Putamen (tissue), 1 donor: ENCODE measurements at regions not wholly inside any gene's neighbourhood (a gene's known extent, or its start where the extent isn't known, plus 50 kb on each side); places are given as distances from the start of the nearest gene placed in this dataset.

ENCODE experiments used
- DNase-seq: peaks from one replicate; pipeline ENCODE4 v3.0.0-alpha.2; 2016; ENCODE audit warnings: low spot score

DNA sequence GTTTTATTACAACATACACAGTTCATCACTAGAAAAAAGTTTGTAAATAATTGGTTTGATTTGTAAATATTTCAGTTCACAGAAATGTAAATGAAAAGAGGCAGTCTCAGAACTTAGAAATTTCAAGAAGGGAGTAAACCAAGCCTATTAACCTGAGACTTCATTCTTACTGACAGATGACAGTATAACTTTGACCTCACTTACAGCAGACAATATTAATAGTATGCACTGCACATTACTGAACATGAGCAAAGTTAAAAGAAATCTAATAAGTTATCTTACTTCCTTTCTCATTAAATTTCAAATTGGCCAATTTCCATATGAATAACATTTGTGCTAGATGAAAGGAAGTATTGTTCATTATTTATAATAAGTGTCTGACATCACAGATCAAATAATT lies 235.8 kb downstream of the SLC6A15 start:
- no peak for DNase-seq

DNA sequence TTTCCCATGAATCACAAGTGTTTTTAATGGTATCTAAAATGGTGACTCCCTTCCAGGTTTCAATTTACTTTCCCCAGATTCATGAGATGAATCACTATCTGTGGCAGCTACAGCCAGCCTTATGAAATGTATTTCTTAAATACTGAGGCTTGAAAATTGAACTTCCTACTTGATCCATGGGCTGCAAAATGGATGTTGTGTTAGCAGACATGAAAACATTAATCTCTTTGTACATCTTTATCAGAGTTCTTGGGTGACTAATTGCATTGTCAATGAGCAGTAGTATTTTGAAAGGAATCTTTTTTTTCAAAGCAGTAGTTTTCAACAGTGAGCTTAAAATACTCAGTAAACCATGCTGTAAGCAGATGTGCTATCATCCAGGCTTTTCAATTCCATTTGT lies 250.8 kb downstream of the SLC6A15 start:
- DNase-seq = no peak

GRCh38 chr12:84660139-84660538 lies 252.5 kb downstream of the SLC6A15 start:
- no peak for DNase-seq

- no peak for DNase-seq
Measured at GRCh38 chr12:84658877-84659276, 253.7 kb downstream of the SLC6A15 start.

GRCh38 chr12:84656705-84657104 lies 255.9 kb downstream of the SLC6A15 start:
- no peak for DNase-seq

GRCh38 chr12:84653482-84653881 lies 259.1 kb downstream of the SLC6A15 start:
- no peak for DNase-seq

GRCh38 chr12:84648425-84648824 lies 264.2 kb downstream of the SLC6A15 start:
- no peak for DNase-seq

GRCh38 chr12:84644908-84645307 lies 267.7 kb downstream of the SLC6A15 start:
- no peak for DNase-seq

GRCh38 chr12:84643993-84644392 lies 268.6 kb downstream of the SLC6A15 start:
- no peak for DNase-seq

- DNase-seq = no peak
Measured at GRCh38 chr12:84641940-84642545, 270.6 kb downstream of the SLC6A15 start.

DNA sequence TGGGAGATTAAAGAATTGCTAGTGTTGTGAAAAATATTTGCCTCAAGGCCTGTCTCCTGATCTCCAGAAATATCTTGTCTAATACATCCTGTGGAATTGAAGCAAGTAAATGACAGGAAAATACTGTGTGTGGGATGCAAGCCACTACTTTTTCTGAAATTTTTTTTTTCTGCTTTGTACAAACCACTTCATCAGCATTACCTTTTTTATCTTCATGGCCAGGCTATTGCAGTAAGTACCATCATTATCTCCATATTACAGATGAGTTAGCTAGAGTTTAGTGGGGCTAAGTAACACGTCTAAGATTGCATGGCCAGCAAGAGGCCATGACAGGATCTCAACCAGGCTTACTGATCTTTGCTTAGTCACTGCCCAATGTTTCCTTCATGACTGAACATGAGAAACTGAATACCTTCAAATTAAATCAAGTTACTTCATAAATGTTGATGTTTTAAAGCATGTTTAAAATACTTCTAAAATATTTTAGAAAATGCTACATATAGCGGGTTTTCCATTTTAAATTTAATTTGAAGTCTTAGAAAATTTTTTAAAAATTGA lies 273.7 kb downstream of the SLC6A15 start:
- DNase-seq = no peak

DNA sequence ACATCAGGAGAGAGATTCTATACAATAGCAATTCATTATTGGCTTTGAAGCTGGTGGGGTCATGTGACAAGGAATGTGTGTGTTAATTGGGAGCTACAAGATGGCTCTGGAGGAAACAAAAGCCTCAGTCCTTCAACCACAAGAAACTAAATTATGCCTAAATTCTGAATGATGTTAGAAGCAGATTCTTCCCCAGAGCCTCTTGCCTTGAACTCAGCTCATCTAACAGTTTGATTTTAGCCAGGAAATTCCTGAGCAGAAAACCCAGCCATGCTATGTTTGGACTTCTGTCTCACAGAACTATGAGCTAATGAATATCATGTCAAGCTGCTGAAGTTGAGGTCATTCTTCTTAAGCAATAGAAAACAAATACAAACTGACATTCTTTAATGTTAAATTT lies 274.7 kb downstream of the SLC6A15 start:
- DNase-seq = no peak

DNA sequence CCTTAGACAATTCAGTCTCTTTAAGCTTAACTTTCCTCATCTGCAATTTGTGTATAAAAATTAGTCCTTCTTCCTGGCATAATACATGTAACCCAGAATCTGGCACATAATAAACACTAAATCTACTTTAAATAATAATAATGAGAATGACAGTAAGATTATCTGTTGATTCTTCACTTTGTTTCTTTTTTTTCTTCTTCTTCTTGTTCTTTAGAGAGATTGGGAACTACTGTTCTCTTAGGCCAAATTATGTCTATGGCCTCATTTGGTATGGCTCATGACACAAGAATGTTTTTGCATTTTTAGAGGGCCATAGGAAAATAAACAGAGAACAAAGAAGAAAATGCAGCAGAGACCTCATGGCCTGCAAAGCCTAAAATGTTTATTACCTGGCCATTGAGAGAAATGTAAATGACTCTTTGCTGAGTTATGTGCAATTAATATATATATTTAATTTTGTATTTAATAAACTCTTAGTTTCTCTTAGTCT lies 275.8 kb downstream of the SLC6A15 start:
- no peak for DNase-seq

- DNase-seq = no peak
Measured at GRCh38 chr12:84634526-84634925, 278.1 kb downstream of the SLC6A15 start.

DNA sequence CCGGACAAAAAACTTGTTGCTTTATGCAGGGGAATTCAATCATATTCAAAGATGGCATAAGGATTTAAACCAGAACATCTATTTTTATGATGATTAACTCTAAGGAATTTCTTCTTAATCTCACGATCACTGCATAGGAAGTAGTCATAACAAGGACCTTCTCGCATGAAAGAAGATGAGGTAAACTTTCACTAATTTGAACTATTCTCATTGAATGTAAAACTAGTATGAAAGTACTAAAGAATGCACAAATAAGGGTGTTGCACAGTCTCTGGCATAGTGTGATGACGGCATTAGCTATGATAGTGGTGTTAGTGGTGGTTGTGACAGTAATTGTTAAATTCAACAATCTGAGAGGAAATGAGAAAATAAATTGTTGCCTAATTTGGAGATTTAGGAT lies 280.0 kb downstream of the SLC6A15 start:
- DNase-seq = no peak

GRCh38 chr12:84631020-84631419 lies 281.6 kb downstream of the SLC6A15 start:
- no peak for DNase-seq

GRCh38 chr12:84627593-84627992 lies 285.0 kb downstream of the SLC6A15 start:
- DNase-seq = no peak

DNA sequence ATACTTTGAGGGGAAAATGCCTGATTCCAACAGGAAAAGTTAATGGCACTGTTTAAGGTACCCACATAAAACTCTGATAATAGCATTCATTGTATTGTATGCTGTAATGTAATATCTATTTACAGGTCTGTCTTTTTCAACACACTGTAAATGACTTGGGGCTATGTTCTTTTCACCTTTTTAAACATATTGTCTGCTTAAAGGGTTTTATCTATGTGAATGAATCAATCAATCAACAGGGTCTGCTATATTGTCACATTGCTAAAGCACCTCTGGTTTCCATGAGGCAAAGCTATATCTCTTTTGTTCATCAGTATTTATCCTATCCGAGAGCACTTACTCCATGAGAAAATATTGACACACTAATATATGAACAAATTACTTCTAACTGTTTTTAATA lies 288.0 kb downstream of the SLC6A15 start:
- DNase-seq = no peak

DNA sequence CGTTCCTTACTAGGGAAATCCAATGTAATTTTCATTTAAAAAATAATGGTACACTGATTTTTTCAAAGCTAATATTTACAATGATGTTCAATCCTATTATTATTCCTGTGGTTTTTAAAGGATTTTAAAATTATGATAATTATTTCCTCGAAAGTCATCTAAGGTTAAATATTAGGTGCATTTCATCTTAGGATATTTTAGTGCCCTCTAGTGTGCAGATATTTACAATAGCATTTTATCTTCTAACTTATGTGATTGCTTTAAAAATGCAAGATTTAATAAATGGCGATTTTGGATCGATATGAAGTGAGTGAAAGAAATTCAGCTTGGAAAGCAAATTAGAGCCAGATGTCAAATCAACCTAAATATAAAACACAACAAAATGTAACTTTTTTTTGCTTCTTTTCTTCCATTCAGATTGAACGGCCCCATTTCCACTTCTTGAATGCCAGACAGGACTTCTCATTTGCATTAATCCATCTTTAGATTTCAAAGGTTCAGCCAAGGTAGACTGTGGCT lies 293.5 kb downstream of the SLC6A15 start:
- DNase-seq = no peak

DNA sequence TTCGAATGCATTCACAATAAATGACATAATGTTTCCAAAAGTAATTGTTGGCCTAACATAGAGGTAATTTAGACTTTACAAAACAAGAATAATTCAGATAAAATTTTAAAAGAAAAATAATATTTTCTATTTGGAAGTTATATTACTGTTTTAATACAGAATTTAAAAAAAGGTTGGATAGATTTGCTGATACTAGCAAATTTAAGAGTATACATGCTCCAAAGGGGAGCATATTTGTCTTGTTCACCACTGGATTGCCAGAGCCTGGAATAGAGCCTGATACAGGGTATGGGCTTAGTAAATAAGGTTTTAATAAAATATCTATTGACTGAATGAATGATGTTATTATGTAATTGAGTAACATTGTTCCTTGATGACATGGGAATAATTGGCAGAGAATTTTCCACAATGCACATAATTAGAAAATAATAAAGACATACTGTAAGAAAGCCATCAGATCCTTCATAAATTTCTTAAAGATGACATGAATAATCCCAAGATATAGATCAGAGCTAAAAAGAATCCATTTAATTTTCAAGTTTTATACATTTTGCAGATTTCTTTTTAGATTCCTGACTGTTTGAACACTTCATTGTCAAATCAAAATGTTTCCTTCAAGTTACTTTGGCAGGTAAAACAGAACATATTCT lies 305.3 kb downstream of the SLC6A15 start:
- DNase-seq = no peak

GRCh38 chr12:84605983-84606382 lies 306.6 kb downstream of the SLC6A15 start:
- DNase-seq = no peak

DNA sequence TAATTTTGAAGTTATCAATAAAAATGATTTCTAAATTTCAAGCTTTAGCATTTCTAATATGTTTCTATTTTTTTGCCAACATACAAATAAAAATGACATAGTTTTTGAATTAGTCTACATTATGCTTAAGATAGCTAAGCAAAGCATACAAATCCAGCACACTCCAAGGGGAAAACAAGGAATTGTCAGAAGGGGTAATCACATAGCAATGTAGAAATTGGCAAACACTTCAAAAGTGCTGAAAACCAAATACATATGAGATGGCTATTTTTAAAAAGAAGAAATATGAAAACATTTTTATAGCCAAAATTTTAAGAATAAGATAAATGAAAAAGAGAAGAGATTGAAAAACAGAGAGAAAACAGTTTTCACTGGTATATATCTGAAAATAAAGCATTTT lies 308.0 kb downstream of the SLC6A15 start:
- no peak for DNase-seq

DNA sequence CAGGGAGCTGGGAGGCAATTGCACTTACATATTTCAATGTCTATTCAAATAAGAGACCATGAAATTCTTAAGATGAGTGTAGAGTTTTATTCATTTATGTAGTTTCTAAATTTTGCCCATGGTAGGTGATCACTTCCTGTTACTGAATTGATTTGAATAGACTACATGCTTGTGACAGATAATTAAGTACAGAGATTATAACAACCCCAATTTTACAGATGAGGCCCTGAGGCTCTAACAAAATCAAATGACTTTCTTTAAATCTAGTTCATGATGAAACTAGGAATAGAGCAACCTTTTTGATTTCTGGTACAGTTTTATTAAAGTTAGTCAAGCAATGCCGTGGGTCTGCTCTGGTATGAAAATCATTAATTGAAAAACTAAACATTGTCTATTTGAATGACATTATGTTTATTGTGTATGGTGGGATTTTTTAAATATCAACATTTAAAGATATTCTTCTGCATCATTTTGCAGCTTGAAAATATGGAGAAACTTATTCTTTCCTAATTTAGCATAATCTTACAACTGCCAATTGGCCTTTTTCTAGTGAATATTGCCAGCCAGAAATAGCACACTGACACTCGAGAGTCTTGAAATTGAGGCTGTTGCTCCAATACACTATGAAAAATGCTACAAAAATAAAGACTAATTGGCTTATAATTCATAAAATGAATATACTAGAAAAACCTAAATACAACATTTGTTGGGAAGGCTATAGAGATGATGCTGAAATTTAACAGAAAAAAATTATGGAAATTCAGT lies 308.9 kb downstream of the SLC6A15 start:
- no peak for DNase-seq
